Body of pancreas (tissue), 4 donors: ENCODE measurements at regions not wholly inside any gene's neighbourhood (a gene's known extent, or its start where the extent isn't known, plus 50 kb on each side); places are given as distances from the start of the nearest gene placed in this dataset.
A peak's percentile ranks its signal among the peaks of the same experiment; 100 is the strongest.

ENCODE experiments used
- ATAC-seq: fragments of 150-250 bp; one replicate; pipeline ENCODE4 v1.9.1; 2016
- DNase-seq, 4 donors: peaks; one replicate each; pipeline ENCODE4 v3.0.0-alpha.2; 2019
- H3K27ac ChIP-seq, 4 donors: fragments of 200-600 bp; sonication (generic); 1 replicate in 3 of 4; 2 replicates in 1 of 4; pipeline versions ENCODE4 v1.5.1 to v1.6.1; 2016 to 2019; ENCODE audit warnings: mild to moderate bottlenecking in 1 of 4, mixed read lengths in 1 of 4, moderate library complexity in 1 of 4
- H3K27me3 ChIP-seq, 2 donors: fragments of 200-600 bp; sonication (generic); one replicate each; pipeline ENCODE4 v1.6.0; 2016; ENCODE audit warnings: mild to moderate bottlenecking in 1 of 2
- H3K36me3 ChIP-seq, 2 donors: fragments of 200-600 bp; sonication (generic); replicated peaks in 1 of 2; 2 replicates each; pipeline ENCODE4 v1.5.1; 2016; ENCODE audit warnings: low read depth in 2 of 2; ENCODE audit not compliant: insufficient read depth in 1 of 2
- H3K4me1 ChIP-seq: fragments of 200-600 bp; sonication (generic); one replicate; pipeline ENCODE4 v1.6.0; 2016
- H3K4me3 ChIP-seq, 2 donors: fragments of 200-600 bp; sonication (generic); 1 replicate in 1 of 2; 2 replicates in 1 of 2; pipeline ENCODE4 v1.5.1; 2016 to 2019
- H3K9me3 ChIP-seq, 3 donors: fragments of 200-600 bp; sonication (generic); 1 replicate in 2 of 3; 2 replicates in 1 of 3; pipeline ENCODE4 v1.5.1; 2016
- POLR2A ChIP-seq, 3 donors: fragments of 450-650 bp; IDR thresholded peaks; one replicate each; pipeline ENCODE4 v1.6.1; 2016; ENCODE audit warnings: antibody characterized with exemption in 3 of 3, mild to moderate bottlenecking in 2 of 3
- WGBS, 2 donors: methylation state at CpG; one replicate each; pipeline ENCODE4 v1.1.5; 2017; 5-methylcytosine and 5-hydroxymethylcytosine counted together
- intact Hi-C: fragments of 100-400 bp; cut with DNase I; formaldehyde crosslinking; loops from one replicate; pipeline ENCODE4 v1.15.1; 2023
- TF ChIP-seq, protein P1 (sequence below), 7 experiments: fragments of 450-650 bp in 4 of 7; fragments of 200-600 bp in 3 of 7; sonication (generic) in 3 of 7; IDR thresholded peaks; one replicate each; pipeline ENCODE4 v1.5.1; 2016 to 2019; ENCODE audit warnings: antibody characterized with exemption in 7 of 7

DNA sequence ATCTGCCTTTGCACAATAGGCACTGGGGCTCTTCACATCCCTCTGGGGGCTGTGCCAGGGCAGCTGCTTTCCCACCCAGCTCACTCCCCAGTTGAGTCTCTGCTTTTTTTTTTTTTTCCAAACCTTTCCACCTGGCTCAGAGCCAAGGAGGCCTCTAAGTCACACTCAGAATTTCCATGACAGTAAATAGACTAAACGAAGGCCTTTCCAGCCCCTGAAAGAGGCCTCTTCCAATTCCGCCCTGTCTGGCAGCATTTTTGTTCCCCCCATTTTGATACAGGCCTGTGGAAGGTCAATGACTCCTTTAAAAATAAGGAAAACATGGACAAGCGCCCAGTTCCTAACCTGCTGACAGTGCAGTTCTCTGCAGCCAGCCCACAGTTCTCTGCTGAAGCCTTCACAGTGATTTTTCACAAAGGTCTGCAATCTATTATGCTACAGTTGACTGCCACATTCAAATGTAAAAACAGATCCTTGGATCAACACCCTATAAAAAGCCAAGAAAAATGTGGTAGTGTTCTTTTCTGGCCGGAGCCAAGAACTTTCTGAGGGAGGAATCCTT lies 107.5 kb upstream of the SESN3 start:
- no peaks in the 10 kb centered on the region for H3K36me3 ChIP-seq
- no peaks in the 10 kb centered on the region for H3K27me3 ChIP-seq
- ATAC-seq (peak; percentile 46), DNase-seq (peak in 3 of 4 donors; percentile 37 to 50 (median 39))
- H3K4me1 ChIP-seq = peaks cover 19% of the 10 kb centered on the region
- intact Hi-C loops = no loop called here
- 45 to 46% methylated on average over 4 of the region's 4 CpGs for WGBS, 2 donors
- no peaks in the 10 kb centered on the region for H3K9me3 ChIP-seq
- TF ChIP-seq, protein P1, sequence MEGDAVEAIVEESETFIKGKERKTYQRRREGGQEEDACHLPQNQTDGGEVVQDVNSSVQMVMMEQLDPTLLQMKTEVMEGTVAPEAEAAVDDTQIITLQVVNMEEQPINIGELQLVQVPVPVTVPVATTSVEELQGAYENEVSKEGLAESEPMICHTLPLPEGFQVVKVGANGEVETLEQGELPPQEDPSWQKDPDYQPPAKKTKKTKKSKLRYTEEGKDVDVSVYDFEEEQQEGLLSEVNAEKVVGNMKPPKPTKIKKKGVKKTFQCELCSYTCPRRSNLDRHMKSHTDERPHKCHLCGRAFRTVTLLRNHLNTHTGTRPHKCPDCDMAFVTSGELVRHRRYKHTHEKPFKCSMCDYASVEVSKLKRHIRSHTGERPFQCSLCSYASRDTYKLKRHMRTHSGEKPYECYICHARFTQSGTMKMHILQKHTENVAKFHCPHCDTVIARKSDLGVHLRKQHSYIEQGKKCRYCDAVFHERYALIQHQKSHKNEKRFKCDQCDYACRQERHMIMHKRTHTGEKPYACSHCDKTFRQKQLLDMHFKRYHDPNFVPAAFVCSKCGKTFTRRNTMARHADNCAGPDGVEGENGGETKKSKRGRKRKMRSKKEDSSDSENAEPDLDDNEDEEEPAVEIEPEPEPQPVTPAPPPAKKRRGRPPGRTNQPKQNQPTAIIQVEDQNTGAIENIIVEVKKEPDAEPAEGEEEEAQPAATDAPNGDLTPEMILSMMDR (IDR thresholded peaks at IDR 0.05) = no peak
- TF ChIP-seq POLR2A (IDR thresholded peaks at IDR 0.05) = no peak
- H3K27ac ChIP-seq = peak overlapping the region in 2 of 4 donors; percentile 60 to 71
- H3K4me3 ChIP-seq = no peak overlapping the region

DNA sequence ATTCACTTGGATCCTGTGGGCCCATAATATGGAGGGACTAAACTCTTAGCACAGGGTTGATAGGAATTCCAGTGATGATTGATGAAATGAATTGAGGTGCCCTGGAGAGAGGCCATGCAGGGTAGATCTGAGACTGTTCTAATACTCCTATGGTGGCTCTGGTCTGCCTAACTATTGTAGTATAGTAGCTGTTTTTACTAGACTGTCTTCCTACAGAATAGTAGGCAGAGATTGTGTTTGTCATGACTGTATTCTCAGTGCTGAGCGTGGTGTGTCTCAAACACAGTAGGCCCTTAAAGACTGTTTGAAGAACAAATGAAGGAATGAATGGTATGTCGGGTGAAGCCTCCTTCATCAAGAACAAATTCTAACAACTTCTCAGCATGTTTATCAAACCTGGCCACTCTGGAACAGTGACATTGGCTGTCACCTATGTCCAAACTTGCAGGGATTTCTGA lies 107.0 kb upstream of the SESN3 start:
- intact Hi-C loops = no loop called here
- H3K9me3 ChIP-seq = no peaks in the 10 kb centered on the region
- H3K4me3 ChIP-seq = no peak overlapping the region
- no peaks in the 10 kb centered on the region for H3K36me3 ChIP-seq
- peak overlapping the region in 3 of 4 donors; percentile 60 to 71 (median 63) for H3K27ac ChIP-seq
- ATAC-seq (peak; percentile 16), DNase-seq (no peak)
- 74% methylated on average over 2 of the region's 2 CpGs for WGBS, 2 donors
- H3K27me3 ChIP-seq = no peaks in the 10 kb centered on the region
- TF ChIP-seq, protein P1 (IDR thresholded peaks at IDR 0.05) = no peak
- TF ChIP-seq POLR2A (IDR thresholded peaks at IDR 0.05) = no peak
- peaks cover 19% of the 10 kb centered on the region for H3K4me1 ChIP-seq

DNA sequence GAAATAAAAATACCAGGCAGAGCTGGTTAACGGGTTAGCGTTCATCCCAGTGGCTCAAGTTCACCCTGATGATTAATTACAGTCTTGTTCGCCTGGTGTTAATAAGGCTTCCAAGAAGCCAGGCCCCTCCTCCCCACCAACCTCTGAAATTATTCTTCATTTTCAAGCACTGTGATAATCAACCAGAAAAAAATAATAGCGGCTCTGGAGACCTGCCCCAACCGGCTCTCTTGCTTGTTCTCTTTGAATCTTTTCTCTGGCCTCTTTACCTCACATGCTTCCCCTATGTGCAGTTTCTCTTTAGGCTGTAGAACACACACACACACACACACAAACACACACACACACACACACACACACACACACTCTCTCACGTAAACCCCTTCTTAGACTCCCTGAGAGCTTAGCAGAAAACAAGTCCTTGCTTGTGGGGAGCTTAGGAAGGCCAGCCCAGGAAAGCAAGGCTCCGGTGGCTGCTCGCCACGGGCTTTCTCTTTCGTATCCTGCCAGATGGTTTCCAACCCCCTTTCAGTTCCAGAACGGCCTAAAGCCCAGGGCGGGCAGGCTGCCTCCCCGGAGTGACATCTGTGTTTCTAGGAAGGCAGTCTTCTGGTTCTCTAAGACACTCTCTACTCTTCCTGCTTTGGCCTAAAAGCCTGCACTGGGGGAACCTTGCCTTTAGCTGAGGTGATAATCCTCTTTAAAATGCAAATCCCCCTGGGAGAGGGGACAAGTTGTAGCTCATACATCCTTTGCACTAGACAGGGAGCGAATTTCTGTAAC lies 106.4 kb upstream of the SESN3 start:
- Histone ChIP-seq H3K36me3 (no peaks in the 10 kb centered on the region), H3K4me1 (peaks cover 19% of the 10 kb centered on the region), H3K9me3 (no peaks in the 10 kb centered on the region), H3K4me3 (no peak overlapping the region), H3K27ac (peak overlapping the region in 3 of 4 donors; percentile 60 to 71 (median 63)), H3K27me3 (no peaks in the 10 kb centered on the region)
- TF ChIP-seq, protein P1 (IDR thresholded peaks at IDR 0.05) = no peak
- TF ChIP-seq POLR2A (IDR thresholded peaks at IDR 0.05) = no peak
- WGBS, 2 donors = 35 to 56% methylated on average over 14 of the region's 14 CpGs
- intact Hi-C loops = no loop called here
- peak; percentile 40 for ATAC-seq
- DNase-seq = peak in 3 of 4 donors; percentile 16 to 32 (median 31)

DNA sequence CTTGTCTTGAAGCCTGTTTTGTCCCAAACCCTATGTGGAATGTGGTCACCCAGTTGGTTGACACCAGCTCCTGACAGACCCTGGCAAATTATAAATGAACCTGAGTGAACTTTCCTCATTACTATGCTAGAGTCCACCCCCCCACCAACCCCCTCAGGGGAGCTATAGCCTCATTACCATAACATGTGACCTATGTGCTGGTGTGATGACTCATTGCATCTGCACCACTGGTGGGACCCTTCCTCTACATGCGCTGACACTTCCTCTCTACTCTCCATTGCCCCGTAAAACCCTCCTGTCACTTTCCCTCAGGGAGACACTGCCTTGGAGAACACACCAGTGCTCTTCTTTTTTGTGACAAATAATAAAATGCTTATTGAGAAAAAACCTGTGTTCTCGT lies 105.0 kb upstream of the SESN3 start:
- 84 to 86% methylated on average over 3 of the region's 3 CpGs for WGBS, 2 donors
- H3K9me3 ChIP-seq = no peaks in the 10 kb centered on the region
- no peak for DNase-seq
- peaks cover 19% of the 10 kb centered on the region for H3K4me1 ChIP-seq
- H3K4me3 ChIP-seq = no peak overlapping the region
- H3K36me3 ChIP-seq = no peaks in the 10 kb centered on the region
- intact Hi-C loops = no loop called here
- TF ChIP-seq POLR2A (IDR thresholded peaks at IDR 0.05) = no peak
- TF ChIP-seq, protein P1 (IDR thresholded peaks at IDR 0.05) = no peak
- H3K27me3 ChIP-seq = no peaks in the 10 kb centered on the region
- no peak overlapping the region for H3K27ac ChIP-seq
- no peak for ATAC-seq
